A673 (cell line): ENCODE measurements at regions not wholly inside any gene's neighbourhood (a gene's known extent, or its start where the extent isn't known, plus 50 kb on each side); places are given as distances from the start of the nearest gene placed in this dataset.

Source experiments
- CTCF ChIP-seq: fragments of 300-800, 200-600 bp; sonication (generic); conservative IDR thresholded peaks from 2 replicates; pipeline ENCODE4 v1.5.1; 2017; ENCODE audit warnings: low read depth, mild to moderate bottlenecking, antibody characterized with exemption, low read length, moderate library complexity, mixed read lengths
- EZH2 ChIP-seq: fragments of 200-600 bp; sonication (generic); IDR thresholded peaks from 2 replicates; pipeline ENCODE4 v1.6.1; 2017; ENCODE audit warnings: borderline replicate concordance, low read depth, mild to moderate bottlenecking, mixed read lengths, antibody characterized with exemption, low read length; ENCODE audit not compliant: poor library complexity, severe bottlenecking

GRCh38 chr10:2543142-2543886, 524.0 kb upstream of the PFKP start:
- TF ChIP-seq CTCF = no peak
- no peak for TF ChIP-seq EZH2
